ENCODE measurements at regions not wholly inside any gene's neighbourhood (a gene's known extent, or its start where the extent isn't known, plus 50 kb on each side); places are given as distances from the start of the nearest gene placed in this dataset.

DNA sequence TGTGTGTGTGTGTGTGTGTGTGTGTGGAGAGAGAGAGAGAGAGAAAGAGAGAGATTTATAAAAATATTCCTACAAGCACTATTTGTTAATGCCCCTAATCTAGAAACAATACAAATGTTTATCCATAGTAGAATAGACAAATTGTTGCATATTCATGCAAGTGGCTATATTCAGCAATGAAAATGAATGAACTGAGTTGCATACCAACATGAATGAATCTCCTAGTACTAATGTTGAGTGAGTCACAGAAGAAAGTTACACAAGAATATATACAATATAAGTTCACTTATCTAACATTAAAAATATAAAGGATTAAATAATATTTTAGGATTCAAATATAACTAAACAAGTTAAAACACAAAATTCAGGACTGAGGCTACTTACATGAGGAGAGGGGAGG lies 456.8 kb upstream of the AMOT start:
- no peak overlapping the region for H2AFZ ChIP-seq (ENCODE audit: low read length)
- DNase-seq (ENCODE audit: low spot score) (no peak), FAIRE-seq (no peak), ATAC-seq (no peak)
- no peaks in the 10 kb centered on the region for H3K27me3 ChIP-seq (ENCODE audit: control insufficient read depth in 1 of 2, insufficient read depth in 2 of 2, low read length in 2 of 2)
- no peaks in the 10 kb centered on the region for H3K4me1 ChIP-seq (ENCODE audit: insufficient read depth, low read length)
- TF ChIP-seq ZFP62 (CRISPR knock-in tag; IDR thresholded peaks at IDR 0.05) (no peak), ZNF607 (CRISPR knock-in tag; IDR thresholded peaks at IDR 0.05; ENCODE audit: borderline replicate concordance) (no peak)
- BruUV-seq (replicated peaks) = no TSS peak
- in situ Hi-C loops (cut with HindIII; ENCODE audit: extremely low pct_ligation_motif_present, low pct_unique_long_range_greater_than_20kb) = no loop called here
- H3K27ac ChIP-seq (ENCODE audit: extremely low read length, insufficient read depth, low read length) = no peak overlapping the region
- no peaks in the 10 kb centered on the region for H3K9me3 ChIP-seq (ENCODE audit: low read length)
- H3K36me3 ChIP-seq (replicated peaks in 1 of 2; ENCODE audit: control insufficient read depth in 1 of 2, insufficient read depth in 2 of 2, low read length in 2 of 2) = no peaks in the 10 kb centered on the region
- no peaks in the 10 kb centered on the region for H3K79me2 ChIP-seq (ENCODE audit: insufficient read depth, low read length)
- CTCF ChIA-PET (ENCODE audit: low intra/inter-chr PET ratio, low total read pairs) = no interaction called here
- no peak overlapping the region for H3K4me3 ChIP-seq (replicated peaks in 1 of 3; ENCODE audit: insufficient read depth in 1 of 3, low read depth in 2 of 3, low read length in 3 of 3)
- no peaks in the 10 kb centered on the region for H4K20me1 ChIP-seq (ENCODE audit: insufficient read depth, low read length)
- POLR2A ChIA-PET = no interaction called here
- intact Hi-C loops (cut with micrococcal nuclease; ENCODE audit: unreplicated experiment) = no loop called here
- H3K4me2 ChIP-seq (ENCODE audit: low read depth, low read length) = no peak overlapping the region
- no peak overlapping the region for H3K9ac ChIP-seq (ENCODE audit: insufficient read depth, low read depth, low read length)

DNA sequence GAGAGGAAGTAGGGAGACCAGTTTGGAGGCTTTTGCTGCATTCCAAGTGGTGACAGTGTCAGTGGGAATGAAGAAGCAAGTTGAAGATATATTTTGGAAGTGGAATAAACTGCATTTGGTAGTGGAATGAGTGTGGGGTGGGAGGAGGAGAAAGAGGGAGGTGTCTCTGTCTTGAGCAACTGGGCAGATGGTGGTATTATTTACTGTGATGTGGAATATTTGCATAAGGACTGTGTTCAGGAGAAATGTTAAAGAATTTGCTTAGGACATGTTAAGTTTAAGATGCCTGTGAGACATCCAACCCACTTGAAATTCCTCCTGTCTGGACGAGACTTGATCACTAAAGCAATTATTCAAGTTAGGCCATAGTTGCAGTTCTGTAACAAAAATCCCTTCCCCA lies 448.9 kb upstream of the AMOT start:
- intact Hi-C loops (cut with micrococcal nuclease; ENCODE audit: unreplicated experiment) (no loop called here), in situ Hi-C loops (cut with HindIII; ENCODE audit: extremely low pct_ligation_motif_present, low pct_unique_long_range_greater_than_20kb) (no loop called here)
- Histone ChIP-seq H3K27ac (ENCODE audit: extremely low read length, insufficient read depth, low read length) (no peak overlapping the region), H4K20me1 (ENCODE audit: insufficient read depth, low read length) (no peaks in the 10 kb centered on the region), H3K36me3 (replicated peaks in 1 of 2; ENCODE audit: control insufficient read depth in 1 of 2, insufficient read depth in 2 of 2, low read length in 2 of 2) (no peaks in the 10 kb centered on the region), H3K79me2 (ENCODE audit: insufficient read depth, low read length) (no peaks in the 10 kb centered on the region), H3K4me1 (ENCODE audit: insufficient read depth, low read length) (no peaks in the 10 kb centered on the region), H3K9me3 (ENCODE audit: low read length) (no peaks in the 10 kb centered on the region), H3K4me2 (ENCODE audit: low read depth, low read length) (no peak overlapping the region), H3K9ac (ENCODE audit: insufficient read depth, low read depth, low read length) (no peak overlapping the region), H2AFZ (ENCODE audit: low read length) (no peak overlapping the region), H3K4me3 (replicated peaks in 1 of 3; ENCODE audit: insufficient read depth in 1 of 3, low read depth in 2 of 3, low read length in 3 of 3) (no peak overlapping the region), H3K27me3 (ENCODE audit: control insufficient read depth in 1 of 2, insufficient read depth in 2 of 2, low read length in 2 of 2) (no peaks in the 10 kb centered on the region)
- no peak for ATAC-seq
- no TSS peak for BruUV-seq (replicated peaks)
- POLR2A ChIA-PET = no interaction called here
- CTCF ChIA-PET (ENCODE audit: low intra/inter-chr PET ratio, low total read pairs) = no interaction called here
- TF ChIP-seq, protein P1, sequence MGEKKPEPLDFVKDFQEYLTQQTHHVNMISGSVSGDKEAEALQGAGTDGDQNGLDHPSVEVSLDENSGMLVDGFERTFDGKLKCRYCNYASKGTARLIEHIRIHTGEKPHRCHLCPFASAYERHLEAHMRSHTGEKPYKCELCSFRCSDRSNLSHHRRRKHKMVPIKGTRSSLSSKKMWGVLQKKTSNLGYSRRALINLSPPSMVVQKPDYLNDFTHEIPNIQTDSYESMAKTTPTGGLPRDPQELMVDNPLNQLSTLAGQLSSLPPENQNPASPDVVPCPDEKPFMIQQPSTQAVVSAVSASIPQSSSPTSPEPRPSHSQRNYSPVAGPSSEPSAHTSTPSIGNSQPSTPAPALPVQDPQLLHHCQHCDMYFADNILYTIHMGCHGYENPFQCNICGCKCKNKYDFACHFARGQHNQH (CRISPR knock-in tag; IDR thresholded peaks at IDR 0.05) = no peak
- TF ChIP-seq U2AF1 (optimal IDR thresholded peaks at IDR 0.05; ENCODE audit: low read depth, low read length) (no peak), GABPB1 (CRISPR knock-in tag; IDR thresholded peaks at IDR 0.05) (no peak), NCOR1 (IDR thresholded peaks at IDR 0.05; ENCODE audit: borderline replicate concordance, low read length) (no peak), TCF7L2 (IDR thresholded peaks at IDR 0.05; ENCODE audit: low read depth, low read length) (no peak), NFE2L2 (IDR thresholded peaks at IDR 0.05; ENCODE audit: low read length) (no peak), SALL1 (CRISPR knock-in tag; IDR thresholded peaks at IDR 0.05) (no peak), POLR2AphosphoS2 (IDR thresholded peaks at IDR 0.05; ENCODE audit: low read depth, low read length) (no peak), PRMT3 (CRISPR knock-in tag; IDR thresholded peaks at IDR 0.05; ENCODE audit: borderline replicate concordance, low read depth) (no peak), GPN1 (CRISPR knock-in tag; IDR thresholded peaks at IDR 0.05; ENCODE audit: borderline replicate concordance) (no peak), RFXANK (CRISPR knock-in tag; IDR thresholded peaks at IDR 0.05) (no peak), MYC (CRISPR knock-in tag; IDR thresholded peaks at IDR 0.05; ENCODE audit: borderline replicate concordance) (no peak), TOPORS (CRISPR knock-in tag; IDR thresholded peaks at IDR 0.05) (no peak), MEIS2 (CRISPR knock-in tag; IDR thresholded peaks at IDR 0.05) (no peak), KDM1A (CRISPR knock-in tag; IDR thresholded peaks at IDR 0.05) (no peak)
- TF ChIP-seq, protein P2, sequence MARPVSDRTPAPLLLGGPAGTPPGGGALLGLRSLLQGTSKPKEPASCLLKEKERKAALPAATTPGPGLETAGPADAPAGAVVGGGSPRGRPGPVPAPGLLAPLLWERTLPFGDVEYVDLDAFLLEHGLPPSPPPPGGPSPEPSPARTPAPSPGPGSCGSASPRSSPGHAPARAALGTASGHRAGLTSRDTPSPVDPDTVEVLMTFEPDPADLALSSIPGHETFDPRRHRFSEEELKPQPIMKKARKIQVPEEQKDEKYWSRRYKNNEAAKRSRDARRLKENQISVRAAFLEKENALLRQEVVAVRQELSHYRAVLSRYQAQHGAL (CRISPR knock-in tag; IDR thresholded peaks at IDR 0.05; ENCODE audit: not compliant biosample characterization) = no peak
- TF ChIP-seq, protein P3, sequence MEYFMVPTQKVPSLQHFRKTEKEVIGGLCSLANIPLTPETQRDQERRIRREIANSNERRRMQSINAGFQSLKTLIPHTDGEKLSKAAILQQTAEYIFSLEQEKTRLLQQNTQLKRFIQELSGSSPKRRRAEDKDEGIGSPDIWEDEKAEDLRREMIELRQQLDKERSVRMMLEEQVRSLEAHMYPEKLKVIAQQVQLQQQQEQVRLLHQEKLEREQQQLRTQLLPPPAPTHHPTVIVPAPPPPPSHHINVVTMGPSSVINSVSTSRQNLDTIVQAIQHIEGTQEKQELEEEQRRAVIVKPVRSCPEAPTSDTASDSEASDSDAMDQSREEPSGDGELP (IDR thresholded peaks at IDR 0.05; ENCODE audit: borderline replicate concordance, low read depth) = no peak
- TF ChIP-seq, protein P4, sequence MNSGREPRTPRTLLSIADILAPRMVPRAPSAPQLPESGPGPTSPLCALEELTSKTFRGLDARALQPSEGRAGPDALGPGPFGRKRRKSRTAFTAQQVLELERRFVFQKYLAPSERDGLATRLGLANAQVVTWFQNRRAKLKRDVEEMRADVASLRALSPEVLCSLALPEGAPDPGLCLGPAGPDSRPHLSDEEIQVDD (CRISPR knock-in tag; IDR thresholded peaks at IDR 0.05; ENCODE audit: borderline replicate concordance) = no peak
- DNase-seq (ENCODE audit: low spot score) = no peak
- WGBS (ENCODE audit: low lambda C conversion rate) = 0% methylated on average over 1 of the region's 1 CpG
- no peak for FAIRE-seq
